KMS-11 (cell line): ENCODE measurements at regions not wholly inside any gene's neighbourhood (a gene's known extent, or its start where the extent isn't known, plus 50 kb on each side); places are given as distances from the start of the nearest gene placed in this dataset.

Experiments used
- H2AFZ ChIP-seq: fragments of 200-600 bp; sonication (generic); 2 replicates; pipeline ENCODE4 v1.6.1; 2016; ENCODE audit warnings: antibody characterized with exemption, mixed run types, low read depth
- H3K27ac ChIP-seq: fragments of 200-600 bp; sonication (generic); 2 replicates; pipeline ENCODE4 v1.6.1; 2016; ENCODE audit warnings: mild to moderate bottlenecking, mixed run types
- H3K27me3 ChIP-seq: fragments of 200-600 bp; sonication (generic); 2 replicates; pipeline ENCODE4 v1.6.1; 2017; ENCODE audit warnings: mild to moderate bottlenecking, low read depth, mixed run types, moderate library complexity; ENCODE audit not compliant: insufficient read depth
- H3K36me3 ChIP-seq: fragments of 200-600 bp; sonication (generic); 2 replicates; pipeline ENCODE4 v1.6.1; 2017; ENCODE audit warnings: mild to moderate bottlenecking, mixed run types; ENCODE audit not compliant: insufficient read depth
- H3K4me1 ChIP-seq: fragments of 200-600 bp; sonication (generic); 2 replicates; pipeline ENCODE4 v1.6.1; 2016; ENCODE audit warnings: mild to moderate bottlenecking, low read depth, mixed run types; ENCODE audit not compliant: poor library complexity, severe bottlenecking
- H3K4me2 ChIP-seq: fragments of 200-600 bp; sonication (generic); 2 replicates; pipeline ENCODE4 v1.7.0; 2016; ENCODE audit warnings: mild to moderate bottlenecking, mixed run types
- H3K4me3 ChIP-seq: fragments of 200-600 bp; sonication (generic); IDR thresholded peaks from 2 replicates; pipeline ENCODE4 v1.6.1; 2017; ENCODE audit warnings: low read depth, low read length, mixed read lengths; ENCODE audit not compliant: insufficient read depth
- H3K79me2 ChIP-seq: fragments of 200-600 bp; sonication (generic); 2 replicates; pipeline ENCODE4 v1.6.1; 2016; ENCODE audit warnings: low read depth, mixed run types; ENCODE audit not compliant: insufficient read depth
- H3K9ac ChIP-seq: fragments of 200-600 bp; sonication (generic); 2 replicates; pipeline ENCODE4 v1.6.1; 2016; ENCODE audit warnings: mild to moderate bottlenecking, mixed run types
- H4K20me1 ChIP-seq: fragments of 200-600 bp; sonication (generic); 2 replicates; pipeline ENCODE4 v1.6.1; 2016; ENCODE audit warnings: mild to moderate bottlenecking, mixed run types; ENCODE audit not compliant: insufficient read depth
- CTCF ChIP-seq: fragments of 200-600 bp; sonication (generic); conservative IDR thresholded peaks from 2 replicates; pipeline ENCODE4 v1.6.1; 2017; ENCODE audit warnings: low read depth, mild to moderate bottlenecking, antibody characterized with exemption, low read length, moderate library complexity, mixed read lengths

GRCh38 chr12:88309546-88309945, 167.4 kb downstream of the TMTC3 start:
- Histone ChIP-seq H3K4me2 (no peak overlapping the region), H3K4me1 (peaks cover 15% of the 10 kb centered on the region), H3K36me3 (no peaks in the 10 kb centered on the region), H3K9ac (no peak overlapping the region), H3K27ac (no peak overlapping the region), H4K20me1 (no peaks in the 10 kb centered on the region), H3K79me2 (no peaks in the 10 kb centered on the region), H2AFZ (no peak overlapping the region), H3K27me3 (no peaks in the 10 kb centered on the region), H3K4me3 (no peak overlapping the region)
- TF ChIP-seq CTCF: no peak

- H3K4me3 ChIP-seq: no peak overlapping the region
- H3K4me2 ChIP-seq: no peak overlapping the region
- no peaks in the 10 kb centered on the region for H3K36me3 ChIP-seq
- no peaks in the 10 kb centered on the region for H3K79me2 ChIP-seq
- no peak overlapping the region for H3K27ac ChIP-seq
- no peak for TF ChIP-seq CTCF
- no peaks in the 10 kb centered on the region for H4K20me1 ChIP-seq
- no peaks in the 10 kb centered on the region for H3K27me3 ChIP-seq
- no peak overlapping the region for H3K9ac ChIP-seq
- no peak overlapping the region for H2AFZ ChIP-seq
- peaks cover 15% of the 10 kb centered on the region for H3K4me1 ChIP-seq
These were observed 168.0 kb downstream of the TMTC3 start for GRCh38 chr12:88310069-88310468.

- no peak overlapping the region for H3K9ac ChIP-seq
- H3K27me3 ChIP-seq: no peaks in the 10 kb centered on the region
- H4K20me1 ChIP-seq: no peaks in the 10 kb centered on the region
- peaks cover 19% of the 10 kb centered on the region for H3K4me1 ChIP-seq
- no peaks in the 10 kb centered on the region for H3K36me3 ChIP-seq
- no peak for TF ChIP-seq CTCF
- no peak overlapping the region for H3K4me3 ChIP-seq
- H2AFZ ChIP-seq: no peak overlapping the region
- H3K4me2 ChIP-seq: no peak overlapping the region
- no peaks in the 10 kb centered on the region for H3K79me2 ChIP-seq
- H3K27ac ChIP-seq: no peak overlapping the region
These were observed 168.6 kb downstream of the TMTC3 start for GRCh38 chr12:88310666-88311065.

- Histone ChIP-seq H3K4me2 (no peak overlapping the region), H2AFZ (no peak overlapping the region), H3K27ac (no peak overlapping the region), H4K20me1 (no peaks in the 10 kb centered on the region), H3K9ac (no peak overlapping the region), H3K79me2 (no peaks in the 10 kb centered on the region), H3K4me3 (no peak overlapping the region), H3K4me1 (peaks cover 25% of the 10 kb centered on the region), H3K36me3 (no peaks in the 10 kb centered on the region), H3K27me3 (no peaks in the 10 kb centered on the region)
- no peak for TF ChIP-seq CTCF
These were observed 171.4 kb downstream of the TMTC3 start for GRCh38 chr12:88313554-88313953.

- no peak overlapping the region for H3K4me3 ChIP-seq
- no peak for TF ChIP-seq CTCF
- H2AFZ ChIP-seq: no peak overlapping the region
- no peaks in the 10 kb centered on the region for H3K79me2 ChIP-seq
- H4K20me1 ChIP-seq: no peaks in the 10 kb centered on the region
- no peak overlapping the region for H3K4me2 ChIP-seq
- no peak overlapping the region for H3K27ac ChIP-seq
- H3K4me1 ChIP-seq: peaks cover 25% of the 10 kb centered on the region
- H3K27me3 ChIP-seq: no peaks in the 10 kb centered on the region
- no peaks in the 10 kb centered on the region for H3K36me3 ChIP-seq
- no peak overlapping the region for H3K9ac ChIP-seq
These were observed 172.6 kb downstream of the TMTC3 start for GRCh38 chr12:88314706-88315105.
